Frontal cortex (tissue), 3 donors: ENCODE measurements at regions not wholly inside any gene's neighbourhood (a gene's known extent, or its start where the extent isn't known, plus 50 kb on each side); places are given as distances from the start of the nearest gene placed in this dataset.
A peak's percentile ranks its signal among the peaks of the same experiment; 100 is the strongest.
"Not testable (repeated sequence)": the region's sequence is repeated elsewhere in the genome, so short reads cannot be mapped to it uniquely, and the experiment has no call there.

Source experiments
- DNase-seq, 2 donors: peaks; one replicate each; pipeline ENCODE4 v3.0.0; 2012; ENCODE audit warnings: low spot score in 2 of 2
- FAIRE-seq: peaks from 2 replicates; lab custom pipeline; 2012; peaks lifted over from hg19 to GRCh38; lab: Jason Lieb, UNC
- donor health status: control.
- donor health status: control.
- donor health status: control.

- FAIRE-seq: no peak
These were observed 73.2 kb upstream of the CD2AP start for GRCh38 chr6:47404435-47404834.

GRCh38 chr6:47405273-47405672 is 72.3 kb upstream of the CD2AP start:
- no peak for FAIRE-seq

More at GRCh38 chr6:47404435-47404834, 73.2 kb upstream of the CD2AP start:
- DNase-seq: no peak

GRCh38 chr6:47407300-47408281 is 70.0 kb upstream of the CD2AP start:
- DNase-seq: no peak
- no peak for FAIRE-seq

More at GRCh38 chr6:47405273-47405672, 72.3 kb upstream of the CD2AP start:
- no peak for DNase-seq

GRCh38 chr6:47413752-47414422 is 63.7 kb upstream of the CD2AP start:
- DNase-seq: peak; percentile 15 to 50
- FAIRE-seq: peak; percentile 85

- DNase-seq (peak in 1 of 2 donors; percentile 5), FAIRE-seq (no peak)
These were observed 63.0 kb upstream of the CD2AP start for GRCh38 chr6:47414423-47415167.

GRCh38 chr6:47416396-47417345 is 60.9 kb upstream of the CD2AP start:
- no peak for DNase-seq

GRCh38 chr6:47419621-47420020 is 58.0 kb upstream of the CD2AP start:
- no peak for DNase-seq
- FAIRE-seq: no peak

More at GRCh38 chr6:47416396-47417345, 60.9 kb upstream of the CD2AP start:
- no peak for FAIRE-seq

GRCh38 chr6:47420394-47421371 is 56.9 kb upstream of the CD2AP start:
- FAIRE-seq: no peak
- DNase-seq: no peak

GRCh38 chr6:47423079-47423478 is 54.5 kb upstream of the CD2AP start:
- DNase-seq: no peak
- FAIRE-seq: no peak

GRCh38 chr6:47424436-47424836 is 53.2 kb upstream of the CD2AP start:
- FAIRE-seq: no peak

GRCh38 chr6:47425724-47426123 is 51.9 kb upstream of the CD2AP start:
- not testable (repeated sequence) for FAIRE-seq

More at GRCh38 chr6:47424436-47424836, 53.2 kb upstream of the CD2AP start:
- no peak for DNase-seq

GRCh38 chr6:47426524-47427302 is 50.9 kb upstream of the CD2AP start:
- DNase-seq: no peak
- no peak for FAIRE-seq

More at GRCh38 chr6:47425724-47426123, 51.9 kb upstream of the CD2AP start:
- not testable (repeated sequence) for DNase-seq

- FAIRE-seq: no peak
These were observed 49.9 kb upstream of the CD2AP start for GRCh38 chr6:47427680-47428079.

More at GRCh38 chr6:47427680-47428079, 49.9 kb upstream of the CD2AP start:
- DNase-seq: no peak
